Nephron (organoid): ENCODE measurements at regions not wholly inside any gene's neighbourhood (a gene's known extent, or its start where the extent isn't known, plus 50 kb on each side); places are given as distances from the start of the nearest gene placed in this dataset.
A peak's percentile ranks its signal among the peaks of the same experiment; 100 is the strongest.

Source experiments
- H3K27ac Mint-ChIP-seq, 3 experiments: 2 replicates each; pipeline ENCODE4 v1.8.0; 2020; ENCODE audit warnings: mixed read lengths in 3 of 3, mild to moderate bottlenecking in 2 of 3, moderate library complexity in 1 of 3
- H3K27me3 Mint-ChIP-seq: 2 replicates; pipeline ENCODE4 v1.8.0; 2021; ENCODE audit warnings: low read depth, mild to moderate bottlenecking, moderate library complexity, mixed read lengths
- H3K36me3 Mint-ChIP-seq: 2 replicates; pipeline ENCODE4 v1.8.0; 2020; ENCODE audit warnings: low read depth, mixed read lengths
- H3K4me1 Mint-ChIP-seq: 2 replicates; pipeline ENCODE4 v1.8.0; 2020; ENCODE audit warnings: mixed read lengths
- H3K4me3 Mint-ChIP-seq, 3 experiments: 2 replicates each; pipeline ENCODE4 v1.8.0; 2020; ENCODE audit warnings: mild to moderate bottlenecking in 3 of 3, mixed read lengths in 3 of 3, moderate library complexity in 2 of 3
- H3K9me3 Mint-ChIP-seq: 2 replicates; pipeline ENCODE4 v1.8.0; 2020; ENCODE audit warnings: mixed read lengths
- TF ChIP-seq, protein P1 (sequence below), 3 experiments: fragments of 200-600 bp; sonication (generic); IDR thresholded peaks; one replicate each; pipeline ENCODE4 v1.5.0; 2021; ENCODE audit warnings: antibody characterized with exemption in 3 of 3; ENCODE audit not compliant: unreplicated experiment in 3 of 3

DNA sequence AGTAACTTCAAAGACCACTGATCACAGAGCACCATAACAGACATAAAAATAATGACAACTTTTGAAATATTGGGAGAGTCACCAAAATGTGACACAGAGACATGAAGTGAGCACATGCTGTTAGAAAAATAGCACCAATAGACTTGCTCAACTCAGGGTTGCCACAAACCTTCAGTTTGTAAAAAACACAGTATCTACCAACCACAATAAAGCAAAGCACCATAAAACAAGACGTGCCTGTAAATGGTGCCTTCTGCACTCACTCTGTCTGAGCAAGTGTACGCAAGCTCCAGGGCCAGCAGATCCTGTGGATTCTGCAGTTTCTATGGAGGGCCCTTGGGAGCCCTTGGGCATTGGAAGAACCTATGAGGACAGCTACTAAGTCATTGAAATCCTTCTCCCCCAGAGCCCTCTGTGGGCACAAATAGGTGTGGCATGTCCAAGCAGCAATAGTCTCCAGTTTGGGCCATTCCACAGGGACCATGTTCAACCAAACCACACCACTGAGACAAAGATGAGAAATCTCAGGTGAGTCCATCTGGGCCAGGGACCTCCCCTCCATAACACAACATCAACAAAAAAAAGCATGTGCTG, 116.9 kb upstream of the RAB4A start:
- peaks cover 4% of the 10 kb centered on the region for H3K27me3 Mint-ChIP-seq

DNA sequence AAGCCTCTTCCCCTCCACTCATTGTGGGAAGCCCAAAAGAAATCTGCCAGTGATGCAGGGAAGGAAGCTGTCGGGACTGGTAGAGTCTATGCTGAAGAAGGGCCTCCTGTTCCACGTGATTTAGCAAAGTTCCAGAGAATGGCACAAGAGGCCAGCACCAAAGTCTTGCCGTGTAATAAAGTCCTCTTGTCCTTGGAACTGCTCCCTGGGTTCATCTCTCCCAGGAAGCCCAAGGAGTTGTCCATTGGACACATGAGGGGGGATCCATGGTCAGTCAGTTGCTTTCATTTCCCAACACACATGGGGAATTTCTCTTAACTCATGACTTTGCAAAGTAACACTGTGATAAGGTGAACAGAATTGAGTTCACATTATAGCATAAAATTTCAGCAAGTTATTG, 116.1 kb upstream of the RAB4A start:
- Mint-ChIP-seq H3K4me3 (no peak overlapping the region), H3K27me3 (peaks cover 4% of the 10 kb centered on the region), H3K9me3 (peaks cover 5% of the 10 kb centered on the region), H3K4me1 (peaks cover 43% of the 10 kb centered on the region), H3K36me3 (no peaks in the 10 kb centered on the region), H3K27ac (peak overlapping the region in 2 of 3 experiments; percentile 20 to 34)
- TF ChIP-seq, protein P1, sequence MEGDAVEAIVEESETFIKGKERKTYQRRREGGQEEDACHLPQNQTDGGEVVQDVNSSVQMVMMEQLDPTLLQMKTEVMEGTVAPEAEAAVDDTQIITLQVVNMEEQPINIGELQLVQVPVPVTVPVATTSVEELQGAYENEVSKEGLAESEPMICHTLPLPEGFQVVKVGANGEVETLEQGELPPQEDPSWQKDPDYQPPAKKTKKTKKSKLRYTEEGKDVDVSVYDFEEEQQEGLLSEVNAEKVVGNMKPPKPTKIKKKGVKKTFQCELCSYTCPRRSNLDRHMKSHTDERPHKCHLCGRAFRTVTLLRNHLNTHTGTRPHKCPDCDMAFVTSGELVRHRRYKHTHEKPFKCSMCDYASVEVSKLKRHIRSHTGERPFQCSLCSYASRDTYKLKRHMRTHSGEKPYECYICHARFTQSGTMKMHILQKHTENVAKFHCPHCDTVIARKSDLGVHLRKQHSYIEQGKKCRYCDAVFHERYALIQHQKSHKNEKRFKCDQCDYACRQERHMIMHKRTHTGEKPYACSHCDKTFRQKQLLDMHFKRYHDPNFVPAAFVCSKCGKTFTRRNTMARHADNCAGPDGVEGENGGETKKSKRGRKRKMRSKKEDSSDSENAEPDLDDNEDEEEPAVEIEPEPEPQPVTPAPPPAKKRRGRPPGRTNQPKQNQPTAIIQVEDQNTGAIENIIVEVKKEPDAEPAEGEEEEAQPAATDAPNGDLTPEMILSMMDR (IDR thresholded peaks at IDR 0.05; ENCODE audit: unreplicated experiment in 3 of 3), result no peak

More for the DNA sequence above, 116.9 kb upstream of the RAB4A start:
- Mint-ChIP-seq H3K4me1 (peaks cover 37% of the 10 kb centered on the region), H3K9me3 (peaks cover 5% of the 10 kb centered on the region), H3K4me3 (no peak overlapping the region), H3K36me3 (no peaks in the 10 kb centered on the region), H3K27ac (no peak overlapping the region)
- TF ChIP-seq, protein P1 (IDR thresholded peaks at IDR 0.05; ENCODE audit: unreplicated experiment in 3 of 3), result no peak

GRCh38 chr1:229155472-229155871, 115.4 kb upstream of the RAB4A start:
- H3K27me3 Mint-ChIP-seq, result peaks cover 4% of the 10 kb centered on the region
- H3K4me3 Mint-ChIP-seq, result peak overlapping the region in 2 of 3 experiments; percentile 4 to 22
- H3K27ac Mint-ChIP-seq, result peak overlapping the region; percentile 34 to 88 (median 74)
- TF ChIP-seq, protein P1 (IDR thresholded peaks at IDR 0.05; ENCODE audit: unreplicated experiment in 3 of 3), result no peak
- peaks cover 5% of the 10 kb centered on the region for H3K9me3 Mint-ChIP-seq
- no peaks in the 10 kb centered on the region for H3K36me3 Mint-ChIP-seq
- H3K4me1 Mint-ChIP-seq, result peaks cover 50% of the 10 kb centered on the region

DNA sequence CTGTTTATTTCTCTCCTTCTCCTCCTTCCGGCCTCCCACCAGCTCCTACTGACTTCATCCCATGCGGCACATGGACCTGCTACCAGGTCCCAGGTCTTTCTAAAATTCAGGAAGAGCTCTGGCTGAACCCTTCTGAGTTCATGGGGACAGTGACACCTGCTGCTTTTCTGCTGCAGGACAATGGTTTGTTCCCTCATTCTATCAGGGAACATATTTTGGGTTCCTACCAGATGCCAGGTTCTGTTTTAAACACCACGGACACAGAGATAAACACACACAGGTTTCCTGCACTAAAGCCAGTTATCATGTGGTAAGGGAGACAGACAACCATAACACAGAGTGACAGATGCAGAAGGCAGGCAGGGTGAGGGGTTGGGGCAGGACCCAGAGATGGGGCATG, 114.0 kb upstream of the RAB4A start:
- peaks cover 4% of the 10 kb centered on the region for H3K27me3 Mint-ChIP-seq
- H3K4me3 Mint-ChIP-seq, result no peak overlapping the region
- H3K27ac Mint-ChIP-seq, result peak overlapping the region; percentile 21 to 63 (median 34)
- TF ChIP-seq, protein P1 (IDR thresholded peaks at IDR 0.05; ENCODE audit: unreplicated experiment in 3 of 3), result peak; percentile 28 to 42 (median 36)
- H3K36me3 Mint-ChIP-seq, result no peaks in the 10 kb centered on the region
- H3K9me3 Mint-ChIP-seq, result peaks cover 5% of the 10 kb centered on the region
- H3K4me1 Mint-ChIP-seq, result peaks cover 51% of the 10 kb centered on the region

- H3K27ac Mint-ChIP-seq, result peak overlapping the region; percentile 12 to 30 (median 17)
Measured at GRCh38 chr1:229157480-229157879, 113.4 kb upstream of the RAB4A start.

More at GRCh38 chr1:229157480-229157879, 113.4 kb upstream of the RAB4A start:
- no peak overlapping the region for H3K4me3 Mint-ChIP-seq
- peaks cover 4% of the 10 kb centered on the region for H3K9me3 Mint-ChIP-seq
- TF ChIP-seq, protein P1 (IDR thresholded peaks at IDR 0.05; ENCODE audit: unreplicated experiment in 3 of 3), result no peak
- peaks cover 51% of the 10 kb centered on the region for H3K4me1 Mint-ChIP-seq
- peaks cover 4% of the 10 kb centered on the region for H3K27me3 Mint-ChIP-seq
- H3K36me3 Mint-ChIP-seq, result no peaks in the 10 kb centered on the region
